Activated CD4-positive, CD25-positive, alpha-beta regulatory T cell treated with anti-CD3 and anti-CD28 coated beads, Interleukin-2, amount 50 U/mL, for 24 hours (primary cell): ENCODE measurements at regions not wholly inside any gene's neighbourhood (a gene's known extent, or its start where the extent isn't known, plus 50 kb on each side); places are given as distances from the start of the nearest gene placed in this dataset.
"Not testable (repeated sequence)": the region's sequence is repeated elsewhere in the genome, so short reads cannot be mapped to it uniquely, and the experiment has no call there.

Experiments used
- ATAC-seq, 2 donors: fragments of 150-1000 bp; cut with Tn5 transposase; one replicate each; pipeline ENCODE4 v1.10.0; 2021; ENCODE audit warnings: mild to moderate bottlenecking in 1 of 2, moderate library complexity in 1 of 2

GRCh38 chr3:94612631-94613030 is 549.8 kb downstream of the NSUN3 start:
- ATAC-seq = no peak

- ATAC-seq = no peak
These were observed 551.3 kb downstream of the NSUN3 start for GRCh38 chr3:94614192-94614591.

GRCh38 chr3:94615275-94616065 is 552.6 kb downstream of the NSUN3 start:
- no peak for ATAC-seq

GRCh38 chr3:94616833-94617232 is 554.0 kb downstream of the NSUN3 start:
- ATAC-seq = no peak

- ATAC-seq = no peak
These were observed 554.5 kb downstream of the NSUN3 start for GRCh38 chr3:94617312-94617711.

- ATAC-seq = no peak
These were observed 556.8 kb downstream of the NSUN3 start for GRCh38 chr3:94619643-94620042.

- ATAC-seq = no peak
These were observed 563.7 kb downstream of the NSUN3 start for GRCh38 chr3:94626573-94626972.

GRCh38 chr3:94627689-94628088 is 564.8 kb downstream of the NSUN3 start:
- ATAC-seq = no peak

- no peak for ATAC-seq
These were observed 580.5 kb downstream of the NSUN3 start for GRCh38 chr3:94643400-94643799.

- ATAC-seq = no peak
These were observed 582.9 kb downstream of the NSUN3 start for GRCh38 chr3:94645790-94646189.

- no peak for ATAC-seq
These were observed 584.3 kb downstream of the NSUN3 start for GRCh38 chr3:94647131-94647530.

GRCh38 chr3:94648270-94649180 is 585.7 kb downstream of the NSUN3 start:
- not testable (repeated sequence) for ATAC-seq

- no peak for ATAC-seq
These were observed 591.2 kb downstream of the NSUN3 start for GRCh38 chr3:94654096-94654495.

GRCh38 chr3:94665922-94666321 is 603.1 kb downstream of the NSUN3 start:
- no peak for ATAC-seq

- ATAC-seq = no peak
These were observed 608.2 kb downstream of the NSUN3 start for GRCh38 chr3:94671078-94671477.

- no peak for ATAC-seq
These were observed 611.0 kb downstream of the NSUN3 start for GRCh38 chr3:94673876-94674275.

- ATAC-seq = no peak
These were observed 623.3 kb downstream of the NSUN3 start for GRCh38 chr3:94686208-94686607.

GRCh38 chr3:94693997-94694640 is 631.3 kb downstream of the NSUN3 start:
- no peak for ATAC-seq

GRCh38 chr3:94694894-94695293 is 632.0 kb downstream of the NSUN3 start:
- no peak for ATAC-seq

- no peak for ATAC-seq
These were observed 641.6 kb downstream of the NSUN3 start for GRCh38 chr3:94704467-94704866.

- ATAC-seq = no peak
These were observed 646.5 kb downstream of the NSUN3 start for GRCh38 chr3:94709249-94709902.

- ATAC-seq = no peak
These were observed 651.3 kb downstream of the NSUN3 start for GRCh38 chr3:94714194-94714593.
